ENCODE measurements at regions not wholly inside any gene's neighbourhood (a gene's known extent, or its start where the extent isn't known, plus 50 kb on each side); places are given as distances from the start of the nearest gene placed in this dataset.

- Mint-ChIP-seq H3K36me3 (ENCODE audit: insufficient read depth, unreplicated experiment) (no peaks in the 10 kb centered on the region), H3K4me1 (ENCODE audit: low read depth, unreplicated experiment) (peaks cover 56% of the 10 kb centered on the region), H3K27me3 (ENCODE audit: unreplicated experiment) (no peaks in the 10 kb centered on the region), H3K9me3 (ENCODE audit: low read depth, unreplicated experiment) (no peaks in the 10 kb centered on the region), H3K27ac (ENCODE audit: unreplicated experiment) (no peak overlapping the region), H3K4me3 (ENCODE audit: low read depth, unreplicated experiment) (no peak overlapping the region)
- TF ChIP-seq CTCF (IDR thresholded peaks at IDR 0.05; ENCODE audit: unreplicated experiment), result no peak
- CTCF ChIA-PET, result interaction anchor here (1.6 kb wide), 1 partner anchor 146 kb away, joined by 3 read pairs; no protein-coding TSS in a partner anchor
- BruUV-seq (replicated peaks), result no TSS peak
- intact Hi-C loops (cut with micrococcal nuclease; ENCODE audit: unreplicated experiment), result no loop called here
- DNase-seq, result no peak
Observed at GRCh38 chr6:134676307-134677281, 273.3 kb downstream of the ALDH8A1 start.

- peaks cover 57% of the 10 kb centered on the region for H3K4me1 Mint-ChIP-seq (ENCODE audit: low read depth, unreplicated experiment)
- DNase-seq, result no peak
- intact Hi-C loops (cut with micrococcal nuclease; ENCODE audit: unreplicated experiment), result no loop called here
- TF ChIP-seq CTCF (IDR thresholded peaks at IDR 0.05; ENCODE audit: unreplicated experiment), result no peak
- no TSS peak for BruUV-seq (replicated peaks)
- H3K9me3 Mint-ChIP-seq (ENCODE audit: low read depth, unreplicated experiment), result no peaks in the 10 kb centered on the region
- CTCF ChIA-PET, result interaction anchor here (1.6 kb wide), 1 partner anchor 148 kb away, joined by 3 read pairs; no protein-coding TSS in a partner anchor
- no peaks in the 10 kb centered on the region for H3K36me3 Mint-ChIP-seq (ENCODE audit: insufficient read depth, unreplicated experiment)
- no peaks in the 10 kb centered on the region for H3K27me3 Mint-ChIP-seq (ENCODE audit: unreplicated experiment)
- H3K4me3 Mint-ChIP-seq (ENCODE audit: low read depth, unreplicated experiment), result no peak overlapping the region
- no peak overlapping the region for H3K27ac Mint-ChIP-seq (ENCODE audit: unreplicated experiment)
Observed at GRCh38 chr6:134675110-134676054, 274.5 kb downstream of the ALDH8A1 start.

- no peak for TF ChIP-seq CTCF (IDR thresholded peaks at IDR 0.05; ENCODE audit: unreplicated experiment)
- H3K4me1 Mint-ChIP-seq (ENCODE audit: low read depth, unreplicated experiment), result peaks cover 64% of the 10 kb centered on the region
- no TSS peak for BruUV-seq (replicated peaks)
- no peak for DNase-seq
- intact Hi-C loops (cut with micrococcal nuclease; ENCODE audit: unreplicated experiment), result loop anchor here (5.0 kb wide), 1 partner anchor 78 kb away; no protein-coding TSS in a partner anchor
- H3K36me3 Mint-ChIP-seq (ENCODE audit: insufficient read depth, unreplicated experiment), result no peaks in the 10 kb centered on the region
- H3K27me3 Mint-ChIP-seq (ENCODE audit: unreplicated experiment), result no peaks in the 10 kb centered on the region
- CTCF ChIA-PET, result no interaction called here
- no peak overlapping the region for H3K4me3 Mint-ChIP-seq (ENCODE audit: low read depth, unreplicated experiment)
- no peak overlapping the region for H3K27ac Mint-ChIP-seq (ENCODE audit: unreplicated experiment)
- H3K9me3 Mint-ChIP-seq (ENCODE audit: low read depth, unreplicated experiment), result no peaks in the 10 kb centered on the region
Observed at GRCh38 chr6:134674562-134674961, 275.3 kb downstream of the ALDH8A1 start.

GRCh38 chr6:134669485-134669884, 280.4 kb downstream of the ALDH8A1 start:
- no peak for DNase-seq
- CTCF ChIA-PET, result no interaction called here
- H3K4me1 Mint-ChIP-seq (ENCODE audit: low read depth, unreplicated experiment), result peaks cover 44% of the 10 kb centered on the region
- intact Hi-C loops (cut with micrococcal nuclease; ENCODE audit: unreplicated experiment), result no loop called here
- H3K4me3 Mint-ChIP-seq (ENCODE audit: low read depth, unreplicated experiment), result no peak overlapping the region
- H3K9me3 Mint-ChIP-seq (ENCODE audit: low read depth, unreplicated experiment), result no peaks in the 10 kb centered on the region
- TF ChIP-seq CTCF (IDR thresholded peaks at IDR 0.05; ENCODE audit: unreplicated experiment), result no peak
- no TSS peak for BruUV-seq (replicated peaks)
- no peak overlapping the region for H3K27ac Mint-ChIP-seq (ENCODE audit: unreplicated experiment)
- H3K27me3 Mint-ChIP-seq (ENCODE audit: unreplicated experiment), result no peaks in the 10 kb centered on the region
- H3K36me3 Mint-ChIP-seq (ENCODE audit: insufficient read depth, unreplicated experiment), result no peaks in the 10 kb centered on the region
